Adrenal gland (tissue), 9 donors: ENCODE measurements at regions not wholly inside any gene's neighbourhood (a gene's known extent, or its start where the extent isn't known, plus 50 kb on each side); places are given as distances from the start of the nearest gene placed in this dataset.

Experiments
- DNase-seq, 7 donors: peaks; one replicate each; pipeline ENCODE4 v3.0.0-alpha.2; 2019 to 2020
- H3K27ac ChIP-seq, 5 donors: fragments of 200-600 bp; sonication (generic) in 4 of 5; 1 replicate in 3 of 5; 2 replicates in 2 of 5; pipeline versions ENCODE4 v1.5.1 to v1.8.0; 2016 to 2020; ENCODE audit warnings: mild to moderate bottlenecking in 1 of 5
- H3K27me3 ChIP-seq: fragments of 200-600 bp; 2 replicates; pipeline ENCODE4 v1.8.0; 2021
- H3K36me3 ChIP-seq, 2 donors: fragments of 200-600 bp; replicated peaks in 1 of 2; 1 replicate in 1 of 2; 2 replicates in 1 of 2; pipeline versions ENCODE4 v1.5.1 to v1.8.0; 2018 to 2022
- H3K4me1 ChIP-seq, 2 donors: fragments of 200-600 bp; replicated peaks in 1 of 2; 1 replicate in 1 of 2; 2 replicates in 1 of 2; pipeline versions ENCODE4 v1.5.1 to v1.8.0; 2018 to 2021
- H3K4me3 ChIP-seq, 4 donors: fragments of 200-600 bp; sonication (generic) in 3 of 4; one replicate each; pipeline ENCODE4 v1.5.1; 2016 to 2018
- H3K9me3 ChIP-seq, 3 donors: fragments of 200-600 bp; sonication (generic) in 1 of 3; replicated peaks in 1 of 3; 1 replicate in 2 of 3; 2 replicates in 1 of 3; pipeline versions ENCODE4 v1.5.1 to v1.8.0; 2016 to 2021
- CTCF ChIP-seq, 6 experiments: fragments of 450-650 bp in 4 of 6; fragments of 200-600 bp in 2 of 6; sonication (generic) in 1 of 6; IDR thresholded peaks; 1 replicate in 5 of 6; 2 replicates in 1 of 6; pipeline versions ENCODE4 v1.5.1 to v1.8.0; 2016 to 2021; ENCODE audit warnings: antibody characterized with exemption in 6 of 6, mild to moderate bottlenecking in 2 of 6, moderate library complexity in 1 of 6
- POLR2A ChIP-seq, 2 donors: fragments of 450-650 bp; IDR thresholded peaks; one replicate each; pipeline ENCODE4 v1.6.1; 2017; ENCODE audit warnings: antibody characterized with exemption in 2 of 2, mild to moderate bottlenecking in 2 of 2, moderate library complexity in 1 of 2
- WGBS, 4 donors: extraction: QIAGEN DNeasy Blood & Tissue Kit in 2 of 4; methylation state at CpG; one replicate each; pipeline versions ENCODE4 v1.1.5 to v1.1.7; 2013 to 2017; 5-methylcytosine and 5-hydroxymethylcytosine counted together
- intact Hi-C, 2 donors: fragments of 100-400 bp; cut with DNase I; formaldehyde crosslinking; loops; one replicate each; pipeline versions ENCODE4 v1.14.1 to v1.15.0; 2022 to 2023
- donor health status: healthy with polysubstance abuse.
- donor health status: Bipolar disorder and iron deficiency.
- donor health status: DM: yes; HTN: yes; CAD: no.
- donor health status: DM: no; HTN: no; CAD: no.
- donor health status: DM: no; HTN: no; CAD: no.

GRCh38 chr10:59454171-59454919, 92.0 kb upstream of the FAM13C start:
- Histone ChIP-seq H3K27me3 (no peaks in the 10 kb centered on the region), H3K4me3 (no peak overlapping the region), H3K27ac (no peak overlapping the region), H3K4me1 (no peaks in the 10 kb centered on the region), H3K36me3 (no peaks in the 10 kb centered on the region), H3K9me3 (no peaks in the 10 kb centered on the region)
- WGBS, 4 donors: 79 to 87% (median 85%) methylated on average over 5 of the region's 5 CpGs
- intact Hi-C loops: loop anchor here in 1 of 2 donors (10.0 kb wide), 1 partner anchor 190 kb away; no protein-coding TSS in a partner anchor
- no peak for TF ChIP-seq POLR2A (IDR thresholded peaks at IDR 0.05)
- no peak for TF ChIP-seq CTCF (IDR thresholded peaks at IDR 0.05)
- DNase-seq: no peak

GRCh38 chr10:59448616-59449015, 86.3 kb upstream of the FAM13C start:
- intact Hi-C loops: no loop called here
- Histone ChIP-seq H3K4me3 (no peak overlapping the region), H3K36me3 (no peaks in the 10 kb centered on the region), H3K4me1 (no peaks in the 10 kb centered on the region), H3K27me3 (no peaks in the 10 kb centered on the region), H3K27ac (no peak overlapping the region), H3K9me3 (no peaks in the 10 kb centered on the region)
- DNase-seq: no peak
- WGBS, 4 donors: 95 to 100% (median 100%) methylated on average over 1 of the region's 1 CpG
- TF ChIP-seq CTCF (IDR thresholded peaks at IDR 0.05) (no peak), POLR2A (IDR thresholded peaks at IDR 0.05) (no peak)

- Histone ChIP-seq H3K4me3 (no peak overlapping the region), H3K9me3 (no peaks in the 10 kb centered on the region), H3K36me3 (no peaks in the 10 kb centered on the region), H3K27me3 (no peaks in the 10 kb centered on the region), H3K4me1 (peaks cover 3 to 32% of the 10 kb centered on the region in 2 donors), H3K27ac (no peak overlapping the region)
- TF ChIP-seq POLR2A (IDR thresholded peaks at IDR 0.05): no peak
- no peak for TF ChIP-seq CTCF (IDR thresholded peaks at IDR 0.05)
- no peak for DNase-seq
- intact Hi-C loops: no loop called here
Measured at GRCh38 chr10:59435707-59436106, 73.4 kb upstream of the FAM13C start.

- no peak for DNase-seq
- Histone ChIP-seq H3K36me3 (no peaks in the 10 kb centered on the region), H3K4me1 (peaks cover 3 to 32% of the 10 kb centered on the region in 2 donors), H3K9me3 (no peaks in the 10 kb centered on the region), H3K27me3 (no peaks in the 10 kb centered on the region), H3K27ac (peak overlapping the region in 1 of 5 donors; percentile 35), H3K4me3 (no peak overlapping the region)
- intact Hi-C loops: no loop called here
- WGBS, 4 donors: 15 to 22% (median 20%) methylated on average over 4 of the region's 4 CpGs
- TF ChIP-seq POLR2A (IDR thresholded peaks at IDR 0.05) (no peak), CTCF (IDR thresholded peaks at IDR 0.05) (no peak)
Measured at GRCh38 chr10:59434463-59435321, 72.3 kb upstream of the FAM13C start.
